CD4-positive, alpha-beta T cell treated with Interleukin-10 for 1 hour (primary cell): ENCODE measurements at regions not wholly inside any gene's neighbourhood (a gene's known extent, or its start where the extent isn't known, plus 50 kb on each side); places are given as distances from the start of the nearest gene placed in this dataset.

Experiments
- DNase-seq: peaks from one replicate; pipeline ENCODE4 v3.0.0-alpha.2; 2020

DNA sequence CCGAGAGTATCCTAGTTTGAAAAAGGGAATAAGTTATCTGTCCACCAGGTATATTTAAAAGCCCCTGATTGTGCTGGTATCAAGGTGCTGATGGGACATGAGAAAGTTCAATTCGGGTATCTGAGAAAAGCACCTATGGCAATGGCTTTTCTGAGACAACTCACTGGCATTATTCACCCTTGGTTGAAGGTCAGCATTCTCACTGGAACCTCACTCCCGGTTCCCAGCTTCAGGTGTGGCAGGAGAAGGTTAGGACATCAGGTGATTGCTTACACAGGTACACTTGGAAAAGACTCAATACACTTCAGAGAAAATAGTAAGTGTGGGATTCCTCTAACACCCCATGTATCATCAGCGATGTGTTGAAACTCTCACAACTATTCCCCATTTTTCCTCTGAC is 643.1 kb downstream of the INHBA start:
- no peak for DNase-seq

- DNase-seq = no peak
These were observed 643.7 kb downstream of the INHBA start for GRCh38 chr7:41058986-41059741.

- no peak for DNase-seq
These were observed 647.8 kb downstream of the INHBA start for GRCh38 chr7:41054960-41055661.

GRCh38 chr7:41053820-41054219 is 649.1 kb downstream of the INHBA start:
- no peak for DNase-seq

GRCh38 chr7:41052736-41053135 is 650.2 kb downstream of the INHBA start:
- DNase-seq = no peak

DNA sequence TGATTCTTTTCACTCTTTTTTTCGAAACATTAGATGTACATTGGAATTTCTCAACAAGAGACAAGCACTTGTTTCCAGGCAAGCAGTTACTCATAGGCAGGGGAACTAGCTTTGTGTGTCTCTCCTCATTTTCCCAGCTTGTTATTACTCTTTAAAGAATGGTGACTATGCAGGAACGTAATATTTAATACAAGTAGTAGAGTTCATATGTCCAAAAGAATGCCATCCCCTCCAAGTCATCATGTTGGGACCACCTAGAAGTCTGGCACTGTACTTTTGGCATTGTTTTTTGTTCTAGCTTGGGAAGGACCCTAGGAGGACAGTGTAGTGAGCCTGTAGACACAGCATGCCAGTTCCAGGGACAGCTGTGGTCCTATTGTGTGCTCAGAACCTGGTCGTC is 650.7 kb downstream of the INHBA start:
- DNase-seq = no peak

- DNase-seq = no peak
These were observed 651.4 kb downstream of the INHBA start for GRCh38 chr7:41051535-41051934.

DNA sequence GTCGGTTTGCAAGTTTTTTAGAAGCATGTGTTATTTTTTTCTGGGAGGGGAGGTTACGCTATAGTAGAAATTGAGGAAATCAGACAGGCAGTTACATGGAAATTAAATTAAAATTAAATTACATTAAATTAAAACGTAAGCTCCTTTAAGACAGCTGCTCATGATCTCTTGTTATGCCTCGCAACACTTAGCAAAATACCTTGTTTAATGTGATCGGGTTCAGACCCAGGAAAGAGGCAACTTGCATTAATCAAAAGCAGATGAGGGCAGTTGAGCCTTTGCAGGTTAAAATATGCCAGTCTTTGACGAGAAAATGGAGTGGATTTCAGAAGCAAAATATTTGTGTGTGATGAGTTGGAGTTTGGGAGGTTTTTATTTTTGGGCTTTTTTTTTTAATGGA is 651.8 kb downstream of the INHBA start:
- DNase-seq = no peak

- DNase-seq = no peak
These were observed 654.1 kb downstream of the INHBA start for GRCh38 chr7:41048771-41049170.

DNA sequence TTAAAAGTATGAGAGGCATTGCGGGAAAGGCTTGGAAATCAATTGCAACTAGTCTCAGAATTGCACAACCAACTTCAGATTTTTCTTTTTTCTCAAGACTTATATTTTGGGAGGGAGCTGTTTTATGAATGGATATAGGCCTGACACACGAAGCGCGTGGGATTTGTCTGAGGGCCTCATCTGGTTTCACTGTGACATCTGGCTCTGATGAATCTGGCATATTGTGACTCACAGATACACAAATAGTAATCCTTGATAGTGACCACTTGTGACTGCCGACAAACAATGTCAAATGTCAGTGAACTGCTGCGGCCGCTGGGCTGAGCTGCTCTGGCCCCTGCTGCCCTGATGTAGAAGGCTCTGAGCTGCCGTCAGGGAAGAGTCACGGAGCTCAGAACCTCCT is 655.1 kb downstream of the INHBA start:
- no peak for DNase-seq

GRCh38 chr7:41047211-41047610 is 655.7 kb downstream of the INHBA start:
- no peak for DNase-seq

- DNase-seq = no peak
These were observed 656.1 kb downstream of the INHBA start for GRCh38 chr7:41046776-41047175.

- no peak for DNase-seq
These were observed 656.6 kb downstream of the INHBA start for GRCh38 chr7:41046221-41046761.

- DNase-seq = no peak
These were observed 657.2 kb downstream of the INHBA start for GRCh38 chr7:41045556-41046123.

DNA sequence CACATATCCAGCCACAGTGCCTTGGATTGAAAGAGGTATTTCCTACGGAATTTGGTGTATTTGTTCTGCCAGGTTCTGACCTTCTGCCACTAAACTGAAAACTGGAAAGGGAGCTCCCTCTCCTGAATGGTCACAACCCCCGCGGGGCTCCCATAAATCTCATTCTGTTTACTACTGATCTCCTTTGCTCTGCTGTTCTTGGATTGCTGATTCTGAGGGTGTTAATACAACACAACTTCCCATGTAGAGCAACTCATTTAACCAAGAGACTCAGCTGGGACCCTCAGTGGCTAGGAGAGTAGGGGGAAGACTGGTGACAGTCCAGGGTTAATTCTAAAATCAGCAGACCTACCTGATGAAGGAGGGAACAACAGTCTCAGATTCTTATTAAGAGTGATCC is 662.9 kb downstream of the INHBA start:
- no peak for DNase-seq

- DNase-seq = no peak
These were observed 663.4 kb downstream of the INHBA start for GRCh38 chr7:41039386-41039953.

DNA sequence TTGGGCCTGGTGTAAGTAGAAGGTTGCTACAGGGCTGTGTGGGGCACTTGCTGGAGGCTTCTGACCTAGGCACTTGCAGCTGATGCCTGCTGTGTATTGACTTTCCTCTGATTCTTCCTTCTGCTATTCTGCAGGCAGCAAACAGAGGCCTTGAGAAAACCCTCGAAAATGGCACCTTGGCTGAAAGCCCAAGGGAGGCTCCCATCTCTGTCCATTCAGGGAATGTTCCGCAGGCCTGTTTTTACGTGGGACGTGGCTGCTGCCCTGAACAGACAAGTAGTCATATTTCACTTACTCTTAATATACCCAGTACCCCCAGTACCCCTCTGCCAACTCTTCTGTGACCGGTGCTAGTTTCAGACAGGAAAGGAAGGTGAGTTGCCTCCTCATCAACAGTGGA is 664.7 kb downstream of the INHBA start:
- no peak for DNase-seq

DNA sequence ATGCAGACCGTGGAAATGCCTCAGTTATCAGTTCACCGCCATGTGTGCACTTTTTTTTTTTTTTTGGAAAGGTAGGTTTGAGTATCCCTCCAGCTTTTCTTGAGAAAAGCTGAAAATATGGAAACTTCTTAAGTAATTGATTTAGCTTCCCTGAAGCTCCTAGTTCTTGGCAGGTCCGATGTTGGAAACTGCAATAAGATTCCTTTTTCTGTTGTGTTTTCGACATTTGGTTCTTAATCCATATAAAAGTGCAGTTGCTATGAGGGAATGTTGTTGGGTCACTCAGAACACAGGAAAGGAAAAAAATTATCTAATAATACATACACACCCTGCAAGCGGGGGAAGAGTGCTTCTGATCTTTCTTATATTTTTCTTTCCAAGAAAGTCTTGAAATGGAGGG is 665.2 kb downstream of the INHBA start:
- DNase-seq = no peak

DNA sequence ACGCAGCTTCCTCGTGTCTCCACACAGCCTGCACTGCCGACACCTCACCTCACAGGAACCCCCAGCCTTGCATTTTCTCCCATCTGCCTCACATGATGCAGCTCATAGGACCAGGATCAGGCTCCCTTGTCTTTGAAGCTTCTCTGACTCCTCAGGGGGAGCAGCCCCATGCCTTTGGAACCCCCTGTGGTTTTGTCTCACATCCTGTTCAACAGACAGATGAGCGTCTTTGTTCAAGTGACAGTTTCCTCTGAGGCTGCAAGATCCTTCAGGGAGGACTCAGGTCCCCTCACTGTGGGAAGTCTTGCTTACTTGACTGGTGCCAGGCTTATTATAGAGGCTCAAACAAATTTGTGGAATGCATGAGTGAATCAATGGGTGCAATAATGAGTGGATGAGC is 667.1 kb downstream of the INHBA start:
- DNase-seq = no peak

DNA sequence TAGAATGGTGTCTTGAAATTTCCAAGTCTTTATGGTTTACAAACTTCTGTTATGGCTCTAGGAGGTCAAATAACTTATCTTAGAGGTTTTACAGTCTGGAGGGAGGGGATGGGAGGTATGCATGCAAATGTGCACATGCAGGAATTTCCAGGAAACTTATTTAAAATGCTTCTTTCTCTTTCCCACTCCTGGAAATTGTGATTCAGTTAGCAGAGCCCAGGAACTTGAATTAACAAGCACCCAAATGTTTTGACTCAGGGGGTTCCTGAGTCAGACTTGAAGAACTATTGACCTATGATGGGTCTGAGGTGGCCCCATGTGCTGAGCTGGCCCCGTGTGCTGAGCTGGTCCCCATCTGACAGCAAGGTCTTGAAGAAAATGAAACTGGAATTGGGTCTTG is 669.4 kb downstream of the INHBA start:
- DNase-seq = no peak

- DNase-seq = no peak
These were observed 672.2 kb downstream of the INHBA start for GRCh38 chr7:41030673-41031072.

DNA sequence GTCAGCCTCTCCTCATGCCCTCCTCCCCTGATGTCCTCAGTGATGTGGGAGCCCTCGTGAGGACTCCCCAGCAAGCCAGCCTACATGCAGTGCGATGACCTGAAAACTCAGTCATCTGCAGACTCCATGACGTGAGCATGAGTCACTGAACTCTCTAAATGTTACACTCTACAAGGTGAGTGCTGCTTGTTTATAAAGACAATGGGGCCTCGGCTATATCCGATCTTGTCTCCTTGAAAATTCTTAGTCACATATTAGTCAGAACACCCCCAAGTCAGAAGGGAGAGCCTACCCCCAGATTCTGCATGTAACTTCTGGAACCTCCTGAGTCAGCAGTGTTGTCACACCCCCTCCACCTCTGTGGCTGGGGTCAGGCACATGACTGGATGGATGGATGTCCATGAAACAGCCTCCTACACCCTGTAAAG is 673.8 kb downstream of the INHBA start:
- no peak for DNase-seq

DNA sequence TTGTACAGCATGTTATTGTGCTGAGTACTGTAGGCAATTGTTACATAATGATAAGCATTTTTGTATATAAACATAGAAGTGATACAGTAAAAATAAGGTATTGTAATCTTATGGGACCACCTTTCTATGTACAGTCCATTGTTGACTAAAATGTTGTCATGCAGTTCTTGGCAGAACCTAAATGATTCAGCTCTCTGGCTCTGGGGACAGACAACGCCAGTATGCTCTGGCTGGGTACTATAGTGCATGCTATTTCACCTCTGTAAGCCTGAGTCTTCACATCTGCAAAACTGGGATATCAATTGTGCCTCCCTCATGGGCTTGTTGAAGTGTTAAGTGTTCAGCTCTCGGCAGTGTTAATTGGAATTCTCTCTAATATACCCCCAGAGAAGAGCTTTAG is 674.3 kb downstream of the INHBA start:
- no peak for DNase-seq
